Fibroblast of the aortic adventitia (primary cell): ENCODE measurements at regions not wholly inside any gene's neighbourhood (a gene's known extent, or its start where the extent isn't known, plus 50 kb on each side); places are given as distances from the start of the nearest gene placed in this dataset.

Experiments used
- DNase-seq: peaks from one replicate; pipeline ENCODE4 v3.0.0-alpha.2; 2010; ENCODE audit warnings: low read depth
- H3K4me3 ChIP-seq: 2 replicates; pipeline ENCODE4 v1.5.1; 2011; ENCODE audit warnings: low read depth, mild to moderate bottlenecking, control low read depth, low read length, moderate library complexity
- CTCF ChIP-seq: IDR thresholded peaks from 2 replicates; pipeline ENCODE4 v1.5.1; 2011; ENCODE audit warnings: mild to moderate bottlenecking, low read length, control low read depth, inconsistent platforms; ENCODE audit not compliant: insufficient read depth

- TF ChIP-seq CTCF: no peak
- no peak for DNase-seq
- no peak overlapping the region for H3K4me3 ChIP-seq
Observed at GRCh38 chr4:135605076-135605475, 1403.5 kb upstream of the PABPC4L start.

GRCh38 chr4:135604531-135604930, 1402.9 kb upstream of the PABPC4L start:
- no peak for TF ChIP-seq CTCF
- DNase-seq: no peak

GRCh38 chr4:135601351-135601750, 1399.8 kb upstream of the PABPC4L start:
- DNase-seq: no peak
- TF ChIP-seq CTCF: no peak
- H3K4me3 ChIP-seq: no peak overlapping the region

More at GRCh38 chr4:135604531-135604930, 1402.9 kb upstream of the PABPC4L start:
- H3K4me3 ChIP-seq: no peak overlapping the region

- TF ChIP-seq CTCF: no peak
- DNase-seq: no peak
- H3K4me3 ChIP-seq: no peak overlapping the region
Observed at GRCh38 chr4:135598151-135598550, 1396.6 kb upstream of the PABPC4L start.

GRCh38 chr4:135594521-135594920, 1392.9 kb upstream of the PABPC4L start:
- TF ChIP-seq CTCF: no peak
- no peak for DNase-seq
- H3K4me3 ChIP-seq: no peak overlapping the region

GRCh38 chr4:135575041-135575440, 1373.5 kb upstream of the PABPC4L start:
- no peak for TF ChIP-seq CTCF
- H3K4me3 ChIP-seq: no peak overlapping the region
- DNase-seq: no peak

- no peak overlapping the region for H3K4me3 ChIP-seq
- TF ChIP-seq CTCF: no peak
- DNase-seq: no peak
Observed at GRCh38 chr4:135573251-135573650, 1371.7 kb upstream of the PABPC4L start.
